Neural progenitor cell (in vitro differentiated cells): ENCODE measurements at regions not wholly inside any gene's neighbourhood (a gene's known extent, or its start where the extent isn't known, plus 50 kb on each side); places are given as distances from the start of the nearest gene placed in this dataset.

Experiments
- CTCF ChIP-seq: fragments of 200-600 bp; sonication (generic); IDR thresholded peaks from 2 replicates; pipeline ENCODE4 v1.5.1; 2017; ENCODE audit warnings: antibody characterized with exemption, mild to moderate bottlenecking
- EZH2 ChIP-seq: fragments of 200-600 bp; sonication (generic); IDR thresholded peaks from 2 replicates; pipeline ENCODE4 v1.6.1; 2017; ENCODE audit warnings: antibody characterized with exemption, mild to moderate bottlenecking, moderate library complexity
- EZH2phosphoT487 ChIP-seq: fragments of 200-600 bp; sonication (generic); IDR thresholded peaks from 2 replicates; pipeline ENCODE4 v1.6.1; 2017; ENCODE audit warnings: antibody characterized with exemption

- TF ChIP-seq CTCF (no peak), EZH2phosphoT487 (no peak), EZH2 (no peak)
These were observed 112.9 kb upstream of the ARHGEF3 start for GRCh38 chr3:56914646-56915045.
